Liver (tissue), 8 donors: ENCODE measurements at regions not wholly inside any gene's neighbourhood (a gene's known extent, or its start where the extent isn't known, plus 50 kb on each side); places are given as distances from the start of the nearest gene placed in this dataset.

Source experiments
- DNase-seq: peaks from one replicate; pipeline ENCODE4 v3.0.0-alpha.2; 2017; ENCODE audit warnings: low spot score
- H3K27ac ChIP-seq, 2 donors: one replicate each; pipeline ENCODE4 v1.7.0; 2013; ENCODE audit warnings: inconsistent platforms in 2 of 2, low read length in 2 of 2, control low read depth in 1 of 2, low read depth in 1 of 2, mild to moderate bottlenecking in 1 of 2
- H3K27me3 ChIP-seq, 4 donors: one replicate each; pipeline versions ENCODE4 v1.6.1 to v1.7.0; 2013; ENCODE audit warnings: low read length in 3 of 4, inconsistent platforms in 1 of 4, mild to moderate bottlenecking in 1 of 4, moderate library complexity in 1 of 4; ENCODE audit not compliant: control insufficient read depth in 4 of 4, insufficient read depth in 4 of 4
- H3K36me3 ChIP-seq, 4 donors: one replicate each; pipeline versions ENCODE4 v1.6.1 to v1.7.0; 2013; ENCODE audit warnings: low read length in 3 of 4, mild to moderate bottlenecking in 3 of 4, low read depth in 1 of 4, moderate library complexity in 1 of 4; ENCODE audit not compliant: control insufficient read depth in 4 of 4, insufficient read depth in 3 of 4
- H3K4me1 ChIP-seq, 4 donors: one replicate each; pipeline versions ENCODE4 v1.6.1 to v1.7.0; 2013; ENCODE audit warnings: low read length in 3 of 4, mild to moderate bottlenecking in 3 of 4, moderate library complexity in 1 of 4; ENCODE audit not compliant: control insufficient read depth in 4 of 4, insufficient read depth in 4 of 4
- H3K4me3 ChIP-seq, 3 donors: one replicate each; pipeline versions ENCODE4 v1.6.1 to v1.7.0; 2013; ENCODE audit warnings: low read length in 3 of 3, control low read depth in 1 of 3, low read depth in 1 of 3, mild to moderate bottlenecking in 1 of 3
- H3K9ac ChIP-seq, 2 donors: one replicate each; pipeline ENCODE4 v1.7.0; 2013; ENCODE audit warnings: low read length in 2 of 2, mild to moderate bottlenecking in 2 of 2, moderate library complexity in 2 of 2, control low read depth in 1 of 2, low read depth in 1 of 2
- H3K9me3 ChIP-seq, 4 donors: one replicate each; pipeline versions ENCODE4 v1.6.1 to v1.7.0; 2013; ENCODE audit warnings: low read length in 3 of 4; ENCODE audit not compliant: control insufficient read depth in 4 of 4
- ATF3 ChIP-seq: IDR thresholded peaks from 2 replicates; pipeline ENCODE4 v1.6.1; 2016; ENCODE audit warnings: antibody characterized with exemption
- EGR1 ChIP-seq, 2 donors: IDR thresholded peaks; 2 replicates each; pipeline ENCODE4 v1.6.1; 2016 to 2018; ENCODE audit warnings: antibody characterized with exemption in 2 of 2, low read depth in 2 of 2
- FOXA1 ChIP-seq: IDR thresholded peaks from 2 replicates; pipeline ENCODE4 v1.6.1; 2016; ENCODE audit warnings: antibody characterized with exemption
- FOXA2 ChIP-seq: IDR thresholded peaks from 2 replicates; pipeline ENCODE4 v1.6.1; 2016; ENCODE audit warnings: antibody characterized with exemption
- GABPA ChIP-seq, 2 donors: IDR thresholded peaks in 1 of 2; conservative IDR thresholded peaks in 1 of 2; 2 replicates each; pipeline ENCODE4 v1.6.1; 2016; ENCODE audit warnings: antibody characterized with exemption in 2 of 2, mild to moderate bottlenecking in 1 of 2, moderate library complexity in 1 of 2
- HNF4A ChIP-seq, 2 donors: conservative IDR thresholded peaks; 2 replicates each; pipeline ENCODE4 v1.6.1; 2016; ENCODE audit warnings: antibody characterized with exemption in 2 of 2, mild to moderate bottlenecking in 2 of 2
- RAD21 ChIP-seq, 2 donors: IDR thresholded peaks; 2 replicates each; pipeline ENCODE4 v1.6.1; 2016; ENCODE audit warnings: antibody characterized with exemption in 2 of 2, mild to moderate bottlenecking in 2 of 2
- REST ChIP-seq: IDR thresholded peaks from 2 replicates; pipeline ENCODE4 v1.6.1; 2016; ENCODE audit warnings: antibody characterized with exemption, mild to moderate bottlenecking
- TAF1 ChIP-seq: conservative IDR thresholded peaks from 2 replicates; pipeline ENCODE4 v1.6.1; 2016; ENCODE audit warnings: antibody characterized with exemption, mild to moderate bottlenecking
- ZBTB33 ChIP-seq: IDR thresholded peaks from 2 replicates; pipeline ENCODE4 v1.6.1; 2016; ENCODE audit warnings: antibody characterized with exemption
- WGBS: extraction: QIAGEN DNeasy Blood & Tissue Kit; methylation state at CpG from one replicate; pipeline ENCODE4 v1.1.7; 2013; 5-methylcytosine and 5-hydroxymethylcytosine counted together
- TF ChIP-seq, protein P1 (sequence below): fragments of 150-350 bp; IDR thresholded peaks from 2 replicates; pipeline ENCODE4 v1.5.1; 2017; ENCODE audit warnings: improper control_type of control experiment, low read depth, low read length; ENCODE audit not compliant: missing input control
- donor health status: healthy.
- donor health status: healthy.
- donor health status: healthy.
- donor health status: healthy.
- donor health status: healthy.

DNA sequence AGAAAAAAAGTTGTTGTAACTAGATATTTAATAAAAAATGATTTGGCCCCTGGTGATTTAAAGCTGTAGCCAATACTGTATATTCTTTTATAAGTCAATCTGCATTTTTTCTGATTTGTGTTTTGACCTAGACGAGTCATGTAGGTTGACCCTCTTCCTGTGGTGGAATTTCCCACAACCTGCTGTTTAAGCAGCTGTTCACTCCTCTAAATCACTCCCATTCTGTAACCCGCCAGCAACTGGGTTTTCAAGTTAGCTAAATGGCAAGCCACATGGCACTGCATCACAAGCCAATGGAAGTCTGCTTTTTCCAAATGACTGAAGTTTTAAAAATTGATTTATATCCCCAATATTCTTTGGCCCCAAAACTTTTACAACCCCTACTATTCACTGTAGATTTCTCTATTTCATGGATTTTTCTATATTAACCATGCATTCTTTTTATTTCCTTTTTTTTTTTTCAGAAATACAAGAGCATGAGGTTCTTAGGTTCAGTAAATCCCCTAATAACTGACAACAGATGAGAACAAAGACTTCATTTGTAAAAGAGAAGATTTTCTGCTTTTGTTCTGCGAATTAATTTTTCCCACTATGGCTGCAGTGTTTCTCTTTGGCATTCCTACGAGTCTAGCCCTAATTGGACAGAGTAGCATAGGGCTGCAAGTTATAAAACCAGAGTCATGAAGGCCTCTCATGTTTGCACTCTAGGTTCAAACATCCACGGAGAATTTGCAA, 184.5 kb upstream of the TLE4 start (continued):
- TF ChIP-seq ATF3 (no peak), TAF1 (no peak)
- TF ChIP-seq, protein P1, sequence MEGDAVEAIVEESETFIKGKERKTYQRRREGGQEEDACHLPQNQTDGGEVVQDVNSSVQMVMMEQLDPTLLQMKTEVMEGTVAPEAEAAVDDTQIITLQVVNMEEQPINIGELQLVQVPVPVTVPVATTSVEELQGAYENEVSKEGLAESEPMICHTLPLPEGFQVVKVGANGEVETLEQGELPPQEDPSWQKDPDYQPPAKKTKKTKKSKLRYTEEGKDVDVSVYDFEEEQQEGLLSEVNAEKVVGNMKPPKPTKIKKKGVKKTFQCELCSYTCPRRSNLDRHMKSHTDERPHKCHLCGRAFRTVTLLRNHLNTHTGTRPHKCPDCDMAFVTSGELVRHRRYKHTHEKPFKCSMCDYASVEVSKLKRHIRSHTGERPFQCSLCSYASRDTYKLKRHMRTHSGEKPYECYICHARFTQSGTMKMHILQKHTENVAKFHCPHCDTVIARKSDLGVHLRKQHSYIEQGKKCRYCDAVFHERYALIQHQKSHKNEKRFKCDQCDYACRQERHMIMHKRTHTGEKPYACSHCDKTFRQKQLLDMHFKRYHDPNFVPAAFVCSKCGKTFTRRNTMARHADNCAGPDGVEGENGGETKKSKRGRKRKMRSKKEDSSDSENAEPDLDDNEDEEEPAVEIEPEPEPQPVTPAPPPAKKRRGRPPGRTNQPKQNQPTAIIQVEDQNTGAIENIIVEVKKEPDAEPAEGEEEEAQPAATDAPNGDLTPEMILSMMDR = no peak

DNA sequence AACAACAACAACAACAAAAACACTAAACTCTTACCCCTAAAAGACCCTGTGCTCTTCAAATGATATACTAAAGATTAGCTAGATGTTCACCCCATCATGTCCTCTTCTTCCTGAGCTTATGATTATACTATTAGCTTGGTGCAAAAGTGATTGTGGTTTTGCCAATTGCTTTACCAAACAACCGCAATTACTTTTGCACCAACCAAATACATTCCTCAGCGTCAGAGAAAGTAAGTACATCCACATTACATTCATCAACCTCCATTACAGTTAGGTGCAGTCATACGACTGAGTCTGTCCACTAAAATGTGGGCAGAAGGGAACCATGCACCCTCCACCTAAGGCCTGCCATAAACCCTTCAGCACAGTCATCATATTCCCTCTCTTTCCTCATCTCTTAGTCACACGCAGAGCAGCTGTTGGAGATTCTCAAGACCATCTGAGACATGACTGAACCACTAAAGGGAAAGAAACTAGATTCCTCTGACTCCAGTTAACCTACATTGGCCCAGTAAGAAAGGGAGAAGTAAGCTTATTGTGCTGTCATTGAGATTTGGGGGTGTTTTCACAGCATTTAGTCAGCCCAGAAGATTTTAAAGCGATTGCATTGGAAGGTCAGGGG, 181.6 kb upstream of the TLE4 start:
- no peak for DNase-seq
- Histone ChIP-seq H3K4me3 (no peak overlapping the region), H3K27me3 (peaks cover 0 to 6% (median 0%) of the 10 kb centered on the region in 4 donors), H3K9me3 (no peaks in the 10 kb centered on the region), H3K27ac (no peak overlapping the region), H3K36me3 (no peaks in the 10 kb centered on the region), H3K4me1 (no peaks in the 10 kb centered on the region), H3K9ac (no peak overlapping the region)
- TF ChIP-seq, protein P1 = no peak
- TF ChIP-seq ATF3 = no peak
- no peak for TF ChIP-seq GABPA (IDR thresholded peaks at IDR 0.05 in 1 of 2, conservative IDR thresholded peaks at IDR 0.05 in 1 of 2)
- no peak for TF ChIP-seq EGR1 (IDR thresholded peaks at IDR 0.05; ENCODE audit: low read depth in 2 of 2)
- TF ChIP-seq RAD21 (IDR thresholded peaks at IDR 0.05) = no peak
- 77% methylated on average over 5 of the region's 5 CpGs for WGBS

DNA sequence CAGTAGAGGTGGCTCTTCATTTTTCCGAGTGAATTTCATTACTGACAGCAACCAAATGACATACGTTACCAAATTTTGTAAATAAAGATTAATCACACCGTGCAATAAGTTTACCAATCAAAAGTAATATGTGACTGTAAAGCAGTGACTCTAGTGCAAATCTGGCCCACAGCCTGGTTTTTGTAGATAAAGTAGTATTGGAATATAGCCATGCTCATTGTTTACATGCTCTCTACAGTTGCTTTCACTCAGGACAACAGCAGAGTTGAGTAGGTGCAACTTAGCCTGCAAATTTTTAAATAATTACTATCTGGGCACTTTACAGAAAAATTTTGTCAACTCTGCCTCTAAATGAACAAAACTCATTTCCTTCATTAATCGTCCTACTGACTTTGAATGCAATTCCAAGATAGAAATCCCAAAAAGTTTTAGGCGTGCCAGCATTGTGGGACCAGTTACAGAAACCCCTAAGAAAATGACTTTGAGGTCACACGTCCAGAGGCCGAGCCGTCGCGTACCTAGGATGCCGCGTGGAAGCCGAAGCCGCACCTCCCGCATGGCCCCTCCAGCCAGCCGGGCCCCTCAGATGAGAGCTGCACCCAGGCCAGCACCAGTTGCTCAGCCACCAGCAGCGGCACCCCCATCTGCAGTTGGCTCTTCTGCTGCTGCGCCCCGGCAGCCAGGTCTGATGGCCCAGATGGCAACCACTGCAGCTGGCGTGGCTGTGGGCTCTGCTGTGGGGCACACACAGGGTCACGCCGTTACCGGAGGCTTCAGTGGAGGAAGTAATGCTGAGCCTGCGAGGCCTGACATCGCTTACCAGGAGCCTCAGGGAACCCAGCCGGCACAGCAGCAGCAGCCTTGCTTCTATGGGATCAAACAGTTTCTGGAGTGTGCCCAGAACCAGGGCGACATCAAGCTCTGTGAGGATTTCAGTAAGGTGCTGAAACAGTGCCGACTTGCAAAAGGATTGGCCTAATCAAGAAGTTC, 180.7 kb upstream of the TLE4 start:
- Histone ChIP-seq H3K36me3 (no peaks in the 10 kb centered on the region), H3K9me3 (no peaks in the 10 kb centered on the region), H3K27me3 (peaks cover 0 to 6% (median 0%) of the 10 kb centered on the region in 4 donors), H3K27ac (no peak overlapping the region), H3K9ac (no peak overlapping the region), H3K4me3 (no peak overlapping the region), H3K4me1 (no peaks in the 10 kb centered on the region)
- 87% methylated on average over 28 of the region's 28 CpGs for WGBS
- DNase-seq = no peak
- TF ChIP-seq ZBTB33 (no peak), ATF3 (no peak), HNF4A (conservative IDR thresholded peaks at IDR 0.05) (no peak), FOXA1 (no peak), TAF1 (no peak), FOXA2 (no peak), REST (no peak)
- TF ChIP-seq, protein P1 = no peak
